Tibial nerve (tissue), 4 donors: ENCODE measurements at regions not wholly inside any gene's neighbourhood (a gene's known extent, or its start where the extent isn't known, plus 50 kb on each side); places are given as distances from the start of the nearest gene placed in this dataset.

ENCODE experiments used
- DNase-seq, 2 donors: peaks; one replicate each; pipeline ENCODE4 v3.0.0-alpha.2; 2019; ENCODE audit warnings: low spot score in 2 of 2
- H3K27ac ChIP-seq, 4 donors: fragments of 200-600 bp; sonication (generic) in 3 of 4; one replicate each; pipeline ENCODE4 v1.5.1; 2017 to 2019; ENCODE audit warnings: mild to moderate bottlenecking in 1 of 4
- H3K27me3 ChIP-seq, 2 donors: fragments of 200-600 bp; sonication (generic) in 1 of 2; one replicate each; pipeline versions ENCODE4 v1.5.1 to v1.6.0; 2017 to 2019
- H3K36me3 ChIP-seq, 3 donors: fragments of 200-600 bp; sonication (generic); one replicate each; pipeline ENCODE4 v1.5.1; 2018 to 2019
- H3K4me1 ChIP-seq, 4 donors: fragments of 200-600 bp; sonication (generic) in 3 of 4; one replicate each; pipeline ENCODE4 v1.5.1; 2017 to 2019
- H3K4me3 ChIP-seq, 4 donors: fragments of 200-600 bp; sonication (generic) in 3 of 4; one replicate each; pipeline ENCODE4 v1.5.1; 2017 to 2019; ENCODE audit warnings: mild to moderate bottlenecking in 1 of 4, moderate library complexity in 1 of 4
- H3K9me3 ChIP-seq, 4 donors: fragments of 200-600 bp; sonication (generic) in 3 of 4; one replicate each; pipeline ENCODE4 v1.5.1; 2017 to 2019
- EP300 ChIP-seq, 2 donors: sonication (generic); formaldehyde crosslinking; IDR thresholded peaks; one replicate each; pipeline ENCODE4 v1.6.1; 2017; ENCODE audit warnings: antibody characterized with exemption in 2 of 2, mild to moderate bottlenecking in 1 of 2
- POLR2A ChIP-seq, 2 donors: fragments of 450-650 bp; IDR thresholded peaks; one replicate each; pipeline ENCODE4 v1.6.1; 2017; ENCODE audit warnings: antibody characterized with exemption in 2 of 2, mild to moderate bottlenecking in 2 of 2, moderate library complexity in 2 of 2
- WGBS, 2 donors: methylation state at CpG; one replicate each; pipeline ENCODE4 v1.1.5; 2018; 5-methylcytosine and 5-hydroxymethylcytosine counted together
- TF ChIP-seq, protein P1 (sequence below), 5 experiments: fragments of 200-600 bp in 3 of 5; fragments of 450-650 bp in 2 of 5; sonication (generic) in 3 of 5; IDR thresholded peaks; one replicate each; pipeline ENCODE4 v1.5.1; 2016 to 2019; ENCODE audit warnings: antibody characterized with exemption in 5 of 5, mild to moderate bottlenecking in 3 of 5, moderate library complexity in 2 of 5

DNA sequence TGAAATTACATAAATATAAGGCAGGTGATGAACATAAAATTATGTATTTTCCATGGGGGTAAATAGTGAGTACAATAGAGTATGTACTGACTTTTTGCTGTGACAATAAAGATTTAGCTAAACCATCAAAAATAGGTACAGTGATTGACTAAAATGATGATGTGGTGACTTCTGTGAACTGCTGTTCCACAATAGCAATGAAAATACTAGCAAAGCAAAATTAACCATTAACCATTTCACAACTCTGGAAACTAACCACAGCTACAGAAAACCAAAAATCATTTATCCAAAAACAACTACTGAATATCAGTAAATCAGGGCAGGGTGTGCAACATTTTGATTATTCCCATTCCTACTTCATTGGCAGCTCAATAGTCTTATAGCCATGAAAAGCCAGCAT lies 161.4 kb upstream of the GYPC start:
- Histone ChIP-seq H3K27ac (no peak overlapping the region), H3K36me3 (no peaks in the 10 kb centered on the region), H3K4me3 (no peak overlapping the region), H3K27me3 (no peaks in the 10 kb centered on the region), H3K9me3 (peaks cover 0 to 13% (median 2%) of the 10 kb centered on the region in 4 donors), H3K4me1 (no peaks in the 10 kb centered on the region)
- DNase-seq, result no peak
- TF ChIP-seq, protein P1, sequence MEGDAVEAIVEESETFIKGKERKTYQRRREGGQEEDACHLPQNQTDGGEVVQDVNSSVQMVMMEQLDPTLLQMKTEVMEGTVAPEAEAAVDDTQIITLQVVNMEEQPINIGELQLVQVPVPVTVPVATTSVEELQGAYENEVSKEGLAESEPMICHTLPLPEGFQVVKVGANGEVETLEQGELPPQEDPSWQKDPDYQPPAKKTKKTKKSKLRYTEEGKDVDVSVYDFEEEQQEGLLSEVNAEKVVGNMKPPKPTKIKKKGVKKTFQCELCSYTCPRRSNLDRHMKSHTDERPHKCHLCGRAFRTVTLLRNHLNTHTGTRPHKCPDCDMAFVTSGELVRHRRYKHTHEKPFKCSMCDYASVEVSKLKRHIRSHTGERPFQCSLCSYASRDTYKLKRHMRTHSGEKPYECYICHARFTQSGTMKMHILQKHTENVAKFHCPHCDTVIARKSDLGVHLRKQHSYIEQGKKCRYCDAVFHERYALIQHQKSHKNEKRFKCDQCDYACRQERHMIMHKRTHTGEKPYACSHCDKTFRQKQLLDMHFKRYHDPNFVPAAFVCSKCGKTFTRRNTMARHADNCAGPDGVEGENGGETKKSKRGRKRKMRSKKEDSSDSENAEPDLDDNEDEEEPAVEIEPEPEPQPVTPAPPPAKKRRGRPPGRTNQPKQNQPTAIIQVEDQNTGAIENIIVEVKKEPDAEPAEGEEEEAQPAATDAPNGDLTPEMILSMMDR (IDR thresholded peaks at IDR 0.05), result no peak
- TF ChIP-seq EP300 (IDR thresholded peaks at IDR 0.05), result no peak
- TF ChIP-seq POLR2A (IDR thresholded peaks at IDR 0.05), result no peak

DNA sequence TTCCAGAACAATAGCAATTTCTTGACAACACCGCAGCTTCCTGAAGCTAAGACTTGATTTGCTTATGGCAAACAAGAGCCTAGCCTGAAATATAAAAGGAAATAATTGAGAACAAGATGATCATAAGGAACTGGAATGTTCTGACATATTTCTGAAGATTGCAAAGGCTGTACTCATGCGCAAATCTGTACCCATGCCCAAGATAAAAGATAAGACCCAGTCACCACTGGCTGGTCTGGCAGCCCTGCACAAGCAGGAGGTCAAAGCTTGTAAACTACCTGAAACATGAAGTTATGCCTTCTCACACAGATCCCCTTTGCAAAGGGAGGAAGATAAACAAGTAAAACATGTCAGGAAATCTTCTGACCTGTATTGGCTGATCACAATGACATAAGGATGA lies 160.8 kb upstream of the GYPC start:
- 63 to 66% methylated on average over 2 of the region's 2 CpGs for WGBS, 2 donors

DNA sequence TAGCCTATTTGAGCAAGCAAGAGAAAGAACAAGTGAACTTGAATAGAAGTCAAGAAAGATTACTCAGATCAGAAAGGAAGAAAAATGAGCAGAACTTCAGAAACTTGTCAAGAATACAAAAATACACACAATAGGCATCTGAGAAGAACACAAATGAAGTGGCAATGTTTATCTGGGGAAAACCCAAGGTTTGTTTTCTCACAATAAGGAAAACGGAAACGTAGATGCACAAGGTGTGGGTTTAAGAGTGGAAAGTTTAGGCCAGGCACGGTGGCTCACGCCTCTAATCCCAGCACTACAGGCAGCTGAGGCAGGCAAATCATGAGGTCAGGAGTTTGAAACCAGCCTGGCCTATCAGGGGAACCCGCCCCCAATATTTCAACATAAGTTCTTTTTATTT lies 159.5 kb upstream of the GYPC start:
- 89 to 91% methylated on average over 5 of the region's 5 CpGs for WGBS, 2 donors

More for the DNA sequence above, 160.8 kb upstream of the GYPC start:
- Histone ChIP-seq H3K27me3 (no peaks in the 10 kb centered on the region), H3K4me1 (no peaks in the 10 kb centered on the region), H3K4me3 (no peak overlapping the region), H3K27ac (no peak overlapping the region), H3K9me3 (peaks cover 0 to 13% (median 2%) of the 10 kb centered on the region in 4 donors), H3K36me3 (no peaks in the 10 kb centered on the region)
- DNase-seq, result no peak
- TF ChIP-seq EP300 (IDR thresholded peaks at IDR 0.05), result no peak
- no peak for TF ChIP-seq POLR2A (IDR thresholded peaks at IDR 0.05)

DNA sequence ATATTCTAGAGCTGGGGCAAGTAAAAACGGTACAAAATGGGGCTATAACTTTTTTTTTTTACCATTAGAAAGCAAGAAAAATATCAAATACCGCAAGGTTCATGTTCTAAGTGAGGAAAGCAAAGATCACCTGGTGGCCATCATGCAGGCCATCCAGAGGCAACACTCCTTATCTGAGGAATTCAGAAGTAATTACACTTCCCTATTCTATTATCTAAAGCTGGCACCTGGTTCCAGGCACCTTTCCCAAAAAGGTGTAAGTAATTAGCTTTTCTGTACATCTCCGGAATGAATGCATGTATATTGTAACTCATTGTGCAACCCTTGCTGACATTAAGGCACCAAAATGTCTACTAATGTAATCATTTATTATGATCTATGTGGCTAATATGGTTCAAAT lies 152.5 kb upstream of the GYPC start:
- Histone ChIP-seq H3K27me3 (no peaks in the 10 kb centered on the region), H3K36me3 (no peaks in the 10 kb centered on the region), H3K27ac (no peak overlapping the region), H3K4me1 (no peaks in the 10 kb centered on the region), H3K9me3 (no peaks in the 10 kb centered on the region), H3K4me3 (no peak overlapping the region)
- DNase-seq, result no peak
- 85 to 87% methylated on average over 3 of the region's 3 CpGs for WGBS, 2 donors
- TF ChIP-seq EP300 (IDR thresholded peaks at IDR 0.05) (no peak), POLR2A (IDR thresholded peaks at IDR 0.05) (no peak)
- TF ChIP-seq, protein P1 (IDR thresholded peaks at IDR 0.05), result no peak

More for the DNA sequence above, 159.5 kb upstream of the GYPC start:
- no peak overlapping the region for H3K27ac ChIP-seq
- H3K4me3 ChIP-seq, result no peak overlapping the region
- TF ChIP-seq, protein P1 (IDR thresholded peaks at IDR 0.05), result no peak
- TF ChIP-seq POLR2A (IDR thresholded peaks at IDR 0.05) (no peak), EP300 (IDR thresholded peaks at IDR 0.05) (no peak)
- peaks cover 0 to 13% (median 2%) of the 10 kb centered on the region in 4 donors for H3K9me3 ChIP-seq
- H3K4me1 ChIP-seq, result no peaks in the 10 kb centered on the region
- DNase-seq, result no peak
- no peaks in the 10 kb centered on the region for H3K36me3 ChIP-seq
- no peaks in the 10 kb centered on the region for H3K27me3 ChIP-seq

DNA sequence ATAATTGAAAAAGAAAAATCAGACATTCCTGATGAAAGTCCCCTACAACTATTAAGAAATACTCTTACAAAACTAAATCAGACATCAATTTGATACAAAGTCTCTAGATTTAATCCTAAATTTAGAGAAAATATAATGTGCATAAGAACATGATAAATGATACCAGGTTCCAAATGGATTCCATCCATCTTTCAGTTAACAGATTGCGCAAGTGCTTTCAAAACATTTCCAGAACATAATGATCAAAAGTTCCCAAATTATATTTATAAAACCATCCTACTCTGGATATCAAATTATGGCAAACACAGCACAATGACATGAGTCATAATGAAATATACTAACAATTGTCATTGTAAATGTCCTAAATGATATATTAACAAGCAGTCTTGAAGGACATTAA lies 151.0 kb upstream of the GYPC start:
- TF ChIP-seq EP300 (IDR thresholded peaks at IDR 0.05), result no peak
- Histone ChIP-seq H3K36me3 (no peaks in the 10 kb centered on the region), H3K9me3 (no peaks in the 10 kb centered on the region), H3K4me1 (no peaks in the 10 kb centered on the region), H3K27me3 (no peaks in the 10 kb centered on the region), H3K27ac (no peak overlapping the region), H3K4me3 (no peak overlapping the region)
- DNase-seq, result no peak
- WGBS, 2 donors, result 95 to 100% methylated on average over 1 of the region's 1 CpG

DNA sequence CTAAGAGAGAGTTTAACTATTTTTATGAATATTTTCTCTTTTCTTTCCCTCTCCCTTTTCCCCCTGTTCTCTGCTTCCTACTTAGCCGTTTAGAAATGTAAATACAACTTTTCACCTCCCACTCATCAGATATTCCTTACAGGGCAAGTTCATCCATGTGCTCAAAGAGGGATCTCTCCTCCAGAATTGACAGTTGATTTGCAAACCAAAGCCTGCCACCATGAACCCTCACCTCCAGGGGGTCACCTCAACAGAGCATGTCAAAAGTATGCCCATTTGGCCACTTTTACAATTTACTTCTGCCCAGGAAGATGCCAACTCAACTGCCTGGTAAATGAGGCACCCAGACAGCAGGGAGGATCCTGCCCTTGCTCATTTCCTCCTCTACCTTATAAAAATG lies 149.2 kb upstream of the GYPC start:
- no peak overlapping the region for H3K4me3 ChIP-seq
- H3K27me3 ChIP-seq, result no peaks in the 10 kb centered on the region
- TF ChIP-seq POLR2A (IDR thresholded peaks at IDR 0.05) (no peak), EP300 (IDR thresholded peaks at IDR 0.05) (no peak)
- TF ChIP-seq, protein P1 (IDR thresholded peaks at IDR 0.05), result no peak
- H3K36me3 ChIP-seq, result no peaks in the 10 kb centered on the region
- WGBS, 2 donors, result 9 to 24% methylated on average over 1 of the region's 1 CpG
- no peak for DNase-seq
- no peaks in the 10 kb centered on the region for H3K4me1 ChIP-seq
- H3K27ac ChIP-seq, result no peak overlapping the region
- H3K9me3 ChIP-seq, result no peaks in the 10 kb centered on the region
